Neural progenitor cell (in vitro differentiated cells): ENCODE measurements at regions not wholly inside any gene's neighbourhood (a gene's known extent, or its start where the extent isn't known, plus 50 kb on each side); places are given as distances from the start of the nearest gene placed in this dataset.

Source experiments
- DNase-seq: peaks from one replicate; pipeline ENCODE4 v3.0.0-alpha.2; 2016; ENCODE audit warnings: low spot score
- H2AFZ ChIP-seq: fragments of 200-600 bp; sonication (generic); replicated peaks from 2 replicates; pipeline ENCODE4 v1.6.1; 2016; ENCODE audit warnings: antibody characterized with exemption
- H3F3A ChIP-seq: fragments of 200-600 bp; sonication (generic); 2 replicates; pipeline ENCODE4 v1.6.1; 2016; ENCODE audit warnings: antibody characterized with exemption, low read depth
- H3K27ac ChIP-seq: fragments of 200-600 bp; sonication (generic); 2 replicates; pipeline ENCODE4 v1.5.1; 2016; ENCODE audit warnings: mild to moderate bottlenecking
- H3K27me3 ChIP-seq: fragments of 200-600 bp; sonication (generic); 2 replicates; pipeline ENCODE4 v1.6.1; 2016; ENCODE audit warnings: mild to moderate bottlenecking, moderate library complexity
- H3K36me3 ChIP-seq: fragments of 200-600 bp; sonication (generic); 2 replicates; pipeline ENCODE4 v1.5.1; 2016
- H3K4me1 ChIP-seq: fragments of 200-600 bp; sonication (generic); 2 replicates; pipeline ENCODE4 v1.6.1; 2016; ENCODE audit warnings: mixed run types
- H3K4me2 ChIP-seq: fragments of 200-600 bp; sonication (generic); 2 replicates; pipeline ENCODE4 v1.6.1; 2016
- H3K4me3 ChIP-seq: fragments of 200-600 bp; sonication (generic); 2 replicates; pipeline ENCODE4 v1.5.1; 2016
- H3K79me2 ChIP-seq: fragments of 200-600 bp; sonication (generic); 2 replicates; pipeline ENCODE4 v1.6.1; 2016; ENCODE audit warnings: low read depth
- H3K9ac ChIP-seq: fragments of 200-600 bp; sonication (generic); 2 replicates; pipeline ENCODE4 v1.6.1; 2016
- H3K9me3 ChIP-seq: fragments of 200-600 bp; sonication (generic); 2 replicates; pipeline ENCODE4 v1.5.1; 2016; ENCODE audit warnings: low read depth
- H4K20me1 ChIP-seq: fragments of 200-600 bp; sonication (generic); 2 replicates; pipeline ENCODE4 v1.6.1; 2016; ENCODE audit warnings: low read depth
- H3K27ac Mint-ChIP-seq: 3 replicates; pipeline ENCODE4 v1.8.0; 2021; ENCODE audit warnings: mixed read lengths
- H3K27me3 Mint-ChIP-seq: 2 replicates; pipeline ENCODE4 v1.8.0; 2022; ENCODE audit warnings: low read depth, mild to moderate bottlenecking, inconsistent platforms, moderate library complexity, mixed read lengths; ENCODE audit not compliant: insufficient read depth
- H3K36me3 Mint-ChIP-seq: 3 replicates; pipeline ENCODE4 v1.8.0; 2021; ENCODE audit warnings: mixed read lengths
- H3K4me1 Mint-ChIP-seq: 3 replicates; pipeline ENCODE4 v1.8.0; 2021; ENCODE audit warnings: mixed read lengths
- H3K4me3 Mint-ChIP-seq: 3 replicates; pipeline ENCODE4 v1.8.0; 2021; ENCODE audit warnings: mild to moderate bottlenecking, moderate library complexity, mixed read lengths
- H3K9me3 Mint-ChIP-seq: 3 replicates; pipeline ENCODE4 v1.8.0; 2020; ENCODE audit warnings: mixed read lengths
- CTCF ChIP-seq: fragments of 200-600 bp; sonication (generic); IDR thresholded peaks from 2 replicates; pipeline ENCODE4 v1.5.1; 2017; ENCODE audit warnings: antibody characterized with exemption, mild to moderate bottlenecking
- EZH2 ChIP-seq: fragments of 200-600 bp; sonication (generic); IDR thresholded peaks from 2 replicates; pipeline ENCODE4 v1.6.1; 2017; ENCODE audit warnings: antibody characterized with exemption, mild to moderate bottlenecking, moderate library complexity
- EZH2phosphoT487 ChIP-seq: fragments of 200-600 bp; sonication (generic); IDR thresholded peaks from 2 replicates; pipeline ENCODE4 v1.6.1; 2017; ENCODE audit warnings: antibody characterized with exemption

DNA sequence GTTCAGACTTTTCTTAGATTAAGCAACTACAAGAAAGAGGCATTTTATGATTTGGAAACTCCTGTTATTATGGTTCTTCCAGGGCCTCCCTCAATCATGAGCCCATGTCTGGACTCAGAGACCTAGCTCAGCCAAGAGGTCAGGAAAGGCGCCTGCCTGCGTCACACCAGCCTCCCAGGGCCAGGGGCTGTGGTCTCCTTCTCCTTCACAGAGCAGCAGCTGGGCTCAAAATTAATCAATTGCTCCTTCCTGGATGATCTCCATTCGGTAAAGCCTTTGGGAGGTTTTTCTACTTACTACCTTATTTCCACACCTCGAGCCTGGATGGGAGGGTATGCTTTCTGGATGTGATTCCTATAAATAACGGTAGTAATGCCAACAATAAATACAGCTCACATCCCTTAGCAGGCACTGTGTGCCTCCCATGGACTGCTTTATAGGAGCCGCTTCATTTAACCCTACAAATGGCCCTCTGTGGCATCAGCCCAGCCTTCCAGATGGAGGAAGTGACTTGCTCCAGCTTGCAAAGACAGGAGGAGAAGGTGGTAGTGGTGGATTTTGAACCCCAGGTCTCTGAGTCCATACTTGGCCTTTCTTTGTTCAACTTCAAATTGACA lies 1445.6 kb downstream of the TBC1D22A start:
- H3K4me1 ChIP-seq = peaks cover 10% of the 10 kb centered on the region
- no peaks in the 10 kb centered on the region for H3K36me3 Mint-ChIP-seq
- H3K27ac ChIP-seq = no peak overlapping the region
- H3K9me3 ChIP-seq = no peaks in the 10 kb centered on the region
- H3F3A ChIP-seq = no peaks in the 10 kb centered on the region
- no peak for TF ChIP-seq CTCF
- TF ChIP-seq EZH2 = no peak
- no peak for TF ChIP-seq EZH2phosphoT487
- no peaks in the 10 kb centered on the region for H3K79me2 ChIP-seq
- H3K4me3 ChIP-seq = no peak overlapping the region
- H3K9ac ChIP-seq = no peak overlapping the region
- H4K20me1 ChIP-seq = no peaks in the 10 kb centered on the region
- DNase-seq = no peak
- peaks cover 16% of the 10 kb centered on the region for H3K4me1 Mint-ChIP-seq
- H3K4me2 ChIP-seq = no peak overlapping the region
- no peak overlapping the region for H3K27ac Mint-ChIP-seq
- H3K9me3 Mint-ChIP-seq = no peaks in the 10 kb centered on the region
- H3K4me3 Mint-ChIP-seq = no peak overlapping the region
- H3K27me3 Mint-ChIP-seq = peaks cover 7% of the 10 kb centered on the region
- no peaks in the 10 kb centered on the region for H3K27me3 ChIP-seq
- H2AFZ ChIP-seq = no peak overlapping the region
- H3K36me3 ChIP-seq = no peaks in the 10 kb centered on the region

DNA sequence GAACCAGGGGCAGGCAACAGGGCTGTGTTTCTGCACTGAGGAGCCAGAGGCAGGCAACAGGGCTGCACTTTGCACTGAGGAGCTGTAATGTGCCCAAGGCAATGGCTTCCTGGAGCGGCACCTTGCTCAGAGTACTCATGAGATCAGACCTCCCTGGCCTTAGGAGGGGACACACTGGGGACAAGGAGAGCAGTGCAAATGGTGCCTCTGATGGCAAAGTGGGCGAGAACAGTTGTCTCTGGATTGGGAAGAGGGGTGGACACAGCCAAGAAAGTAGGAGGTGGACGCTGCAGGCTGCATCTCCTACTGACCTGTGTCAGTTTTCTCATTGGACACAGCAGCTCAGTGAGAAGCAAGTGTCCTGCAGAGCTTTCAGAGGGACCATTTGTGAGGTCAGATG lies 1443.3 kb downstream of the TBC1D22A start:
- Histone ChIP-seq H3K9me3 (no peaks in the 10 kb centered on the region), H3K4me1 (peaks cover 7% of the 10 kb centered on the region), H3K36me3 (no peaks in the 10 kb centered on the region), H3K79me2 (no peaks in the 10 kb centered on the region), H3K4me3 (no peak overlapping the region), H3K9ac (no peak overlapping the region), H3K27ac (no peak overlapping the region), H3F3A (no peaks in the 10 kb centered on the region), H3K4me2 (no peak overlapping the region), H2AFZ (no peak overlapping the region), H3K27me3 (no peaks in the 10 kb centered on the region), H4K20me1 (no peaks in the 10 kb centered on the region)
- peaks cover 13% of the 10 kb centered on the region for H3K4me1 Mint-ChIP-seq
- DNase-seq = no peak
- no peak overlapping the region for H3K4me3 Mint-ChIP-seq
- H3K27me3 Mint-ChIP-seq = peaks cover 7% of the 10 kb centered on the region
- H3K27ac Mint-ChIP-seq = no peak overlapping the region
- TF ChIP-seq EZH2phosphoT487 = no peak
- no peaks in the 10 kb centered on the region for H3K9me3 Mint-ChIP-seq
- no peaks in the 10 kb centered on the region for H3K36me3 Mint-ChIP-seq

DNA sequence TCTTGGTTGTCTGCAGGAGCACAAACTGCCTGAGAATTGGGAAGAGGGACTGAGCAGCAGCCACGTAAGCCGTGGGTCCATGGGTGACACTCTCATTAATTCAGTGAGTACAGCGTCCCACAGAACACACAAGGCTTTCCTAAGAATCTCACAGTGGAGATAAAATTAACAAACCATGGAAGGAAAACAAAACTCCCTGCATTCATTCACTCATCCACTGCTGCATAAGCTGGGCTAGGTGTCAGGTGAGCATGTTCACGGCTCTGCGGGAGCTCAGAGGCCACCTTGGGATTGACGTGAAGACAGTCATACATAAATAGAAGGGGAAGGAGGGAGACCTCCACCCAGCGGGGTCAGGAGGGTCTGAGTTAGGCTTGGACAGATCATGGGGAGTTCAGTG lies 1442.7 kb downstream of the TBC1D22A start:
- Histone ChIP-seq H3K9me3 (no peaks in the 10 kb centered on the region), H3K4me1 (peaks cover 2% of the 10 kb centered on the region), H2AFZ (no peak overlapping the region), H3K27me3 (no peaks in the 10 kb centered on the region), H4K20me1 (no peaks in the 10 kb centered on the region), H3K9ac (no peak overlapping the region), H3K79me2 (no peaks in the 10 kb centered on the region), H3K4me3 (no peak overlapping the region), H3K36me3 (no peaks in the 10 kb centered on the region), H3F3A (no peaks in the 10 kb centered on the region), H3K27ac (no peak overlapping the region), H3K4me2 (no peak overlapping the region)
- Mint-ChIP-seq H3K27me3 (peaks cover 7% of the 10 kb centered on the region), H3K36me3 (no peaks in the 10 kb centered on the region), H3K27ac (no peak overlapping the region), H3K9me3 (no peaks in the 10 kb centered on the region), H3K4me1 (peaks cover 7% of the 10 kb centered on the region), H3K4me3 (no peak overlapping the region)
- DNase-seq = no peak
- TF ChIP-seq CTCF = no peak
- no peak for TF ChIP-seq EZH2phosphoT487
- TF ChIP-seq EZH2 = no peak

DNA sequence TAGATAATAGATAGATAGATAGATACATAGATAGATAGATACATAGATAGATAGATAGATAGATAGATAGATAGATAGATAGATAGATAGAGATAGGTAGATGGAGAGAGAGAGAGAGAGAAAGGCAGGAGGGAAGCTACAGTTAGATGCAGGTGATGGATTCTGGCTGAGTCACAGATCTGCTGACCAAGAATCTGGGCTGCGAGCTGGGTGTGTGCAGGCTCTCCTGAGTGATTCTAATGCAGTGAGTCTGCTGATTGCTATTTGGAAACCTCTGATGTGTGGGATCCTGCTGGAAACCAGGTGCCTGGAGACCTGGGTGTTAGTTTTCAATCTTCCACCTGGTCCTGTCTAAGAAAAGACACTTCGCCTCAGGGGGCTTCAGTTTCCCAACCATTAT lies 1441.8 kb downstream of the TBC1D22A start:
- TF ChIP-seq EZH2phosphoT487 (no peak), EZH2 (no peak), CTCF (no peak)
- no peaks in the 10 kb centered on the region for H3K4me1 ChIP-seq
- Mint-ChIP-seq H3K4me3 (no peak overlapping the region), H3K27ac (no peak overlapping the region), H3K9me3 (no peaks in the 10 kb centered on the region), H3K4me1 (no peaks in the 10 kb centered on the region), H3K27me3 (peaks cover 7% of the 10 kb centered on the region), H3K36me3 (no peaks in the 10 kb centered on the region)
- no peak overlapping the region for H3K27ac ChIP-seq
- no peaks in the 10 kb centered on the region for H3K9me3 ChIP-seq
- no peak overlapping the region for H3K9ac ChIP-seq
- no peak overlapping the region for H2AFZ ChIP-seq
- H3K36me3 ChIP-seq = no peaks in the 10 kb centered on the region
- H3K27me3 ChIP-seq = no peaks in the 10 kb centered on the region
- no peak overlapping the region for H3K4me3 ChIP-seq
- H3K79me2 ChIP-seq = no peaks in the 10 kb centered on the region
- no peaks in the 10 kb centered on the region for H4K20me1 ChIP-seq
- DNase-seq = no peak
- no peaks in the 10 kb centered on the region for H3F3A ChIP-seq
- no peak overlapping the region for H3K4me2 ChIP-seq
